GM21737 (cell line): ENCODE measurements at regions not wholly inside any gene's neighbourhood (a gene's known extent, or its start where the extent isn't known, plus 50 kb on each side); places are given as distances from the start of the nearest gene placed in this dataset.

ENCODE experiments used
- ATAC-seq: cut with Tn5 transposase; IDR thresholded peaks from one replicate; pipeline ENCODE4 v1.9.1; 2021; ENCODE audit warnings: mild to moderate bottlenecking, moderate library complexity; ENCODE audit not compliant: unreplicated experiment

- ATAC-seq = no peak
These were observed 75.8 kb downstream of the CCDC34 start for GRCh38 chr11:27287205-27287604.

DNA sequence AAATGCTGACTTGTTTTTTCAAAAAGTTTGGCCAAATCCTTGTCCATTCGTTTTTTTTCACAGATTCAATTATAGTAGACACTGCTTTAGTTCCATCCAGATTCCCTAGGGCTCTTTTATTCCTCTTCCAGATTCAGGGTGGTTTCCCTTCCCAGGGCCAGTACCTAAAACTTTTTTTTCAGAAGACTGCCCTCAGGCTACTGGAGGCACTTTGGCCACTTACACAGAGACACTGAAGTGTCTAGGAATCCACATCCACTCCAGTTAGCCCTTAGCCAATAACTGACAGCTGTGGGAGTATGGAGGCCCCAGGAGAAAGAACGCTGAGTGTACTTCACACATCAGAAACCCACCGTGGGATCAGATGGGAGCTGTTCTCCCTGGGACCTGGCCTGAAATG, 77.3 kb downstream of the CCDC34 start:
- no peak for ATAC-seq

DNA sequence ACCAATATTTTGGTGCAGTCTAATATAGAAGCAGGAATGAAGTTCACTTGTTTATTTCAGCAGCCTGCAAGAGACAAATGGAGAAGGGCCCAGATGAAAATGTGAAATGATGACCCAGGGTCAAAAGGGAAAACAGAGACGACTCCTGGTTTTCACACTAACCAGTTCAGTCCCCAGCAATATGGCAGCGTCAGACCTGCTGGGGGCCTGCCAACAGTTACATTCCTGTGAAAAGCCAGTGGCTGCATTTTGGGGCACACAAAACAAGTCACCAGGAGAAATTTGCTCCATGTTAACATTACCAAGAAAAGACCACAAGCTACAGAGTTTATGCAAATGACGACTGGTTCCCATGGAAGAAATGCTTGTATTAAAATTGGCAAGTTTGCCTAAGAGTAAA, 80.2 kb downstream of the CCDC34 start:
- no peak for ATAC-seq

DNA sequence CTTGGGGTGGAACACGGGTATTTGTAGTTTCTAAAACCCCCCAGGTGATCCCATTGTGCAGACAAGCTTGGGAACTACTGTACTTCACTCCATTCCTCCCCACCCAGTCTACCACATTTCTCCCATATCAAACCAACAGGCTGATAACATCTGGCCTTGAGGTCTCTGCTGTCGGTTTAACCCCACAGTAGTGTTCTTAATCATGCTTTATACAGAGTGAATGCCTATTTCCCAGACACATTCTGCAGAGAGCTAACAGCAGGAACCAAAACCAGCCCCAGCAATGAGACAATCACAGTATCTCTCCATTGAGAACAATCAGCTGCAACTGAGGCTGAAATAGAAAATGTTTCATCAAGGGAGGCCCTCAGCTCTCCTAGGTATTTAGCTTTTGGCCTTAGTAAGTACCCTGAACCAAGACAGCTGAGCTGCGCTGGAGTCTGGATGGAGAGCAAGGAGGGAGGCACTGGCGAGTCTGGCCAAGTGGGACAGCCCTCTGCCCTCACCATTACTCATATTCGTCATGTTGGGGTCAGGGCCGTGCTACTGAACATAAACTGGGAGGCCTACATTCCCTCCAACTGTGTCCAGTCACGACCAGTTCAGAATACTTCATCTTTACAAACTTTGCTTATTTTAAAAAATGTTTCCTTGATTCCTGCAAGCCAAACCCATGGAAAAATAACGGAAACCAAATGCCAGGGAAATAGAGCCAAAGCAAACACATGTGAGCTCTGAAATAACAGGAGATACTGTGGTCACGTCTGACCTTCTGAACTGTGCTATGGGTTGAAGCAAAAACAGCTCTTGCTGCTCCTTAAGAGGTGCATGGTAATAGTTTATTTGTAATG, 81.0 kb downstream of the CCDC34 start:
- no peak for ATAC-seq

GRCh38 chr11:27281276-27281675, 81.7 kb downstream of the CCDC34 start:
- ATAC-seq = no peak

- no peak for ATAC-seq
These were observed 82.9 kb downstream of the CCDC34 start for GRCh38 chr11:27280140-27280539.

- no peak for ATAC-seq
These were observed 83.6 kb downstream of the CCDC34 start for GRCh38 chr11:27279460-27279859.

DNA sequence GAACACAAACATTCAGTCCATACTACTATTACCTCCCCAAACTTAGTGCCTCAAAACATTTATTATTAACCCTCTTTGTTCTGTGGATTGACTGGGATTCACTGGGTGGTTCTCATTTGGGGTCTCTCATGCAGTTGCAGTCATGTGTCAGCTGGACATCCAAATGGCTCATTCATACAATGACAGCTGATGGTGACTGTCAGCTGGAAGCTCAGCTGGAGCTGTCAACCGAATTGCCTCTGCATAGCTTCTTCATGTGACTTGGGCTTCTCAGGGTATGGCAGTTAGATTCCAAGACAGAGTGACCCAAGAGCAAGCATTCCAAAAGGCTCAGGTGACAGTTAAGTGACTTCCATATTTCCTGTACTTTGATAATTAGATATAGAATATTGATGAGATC, 85.2 kb downstream of the CCDC34 start:
- ATAC-seq = no peak

DNA sequence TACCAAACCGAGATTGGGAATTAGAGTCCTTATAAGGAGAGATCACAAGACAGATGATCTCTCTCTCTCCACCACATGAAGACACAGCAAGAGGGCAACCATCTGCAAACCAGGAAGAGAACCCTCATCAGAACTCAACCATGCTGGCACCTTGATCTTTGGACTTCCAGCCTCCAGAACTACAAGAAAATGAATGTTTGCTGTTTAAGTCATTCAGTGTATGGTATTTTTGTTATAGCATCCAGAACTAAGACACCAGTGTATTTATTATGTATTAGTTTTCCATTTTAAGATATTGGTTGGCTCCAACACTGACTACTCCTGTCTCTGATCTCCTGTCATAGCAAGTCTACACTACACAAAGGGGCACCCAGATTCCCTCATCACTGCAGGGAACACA, 86.9 kb downstream of the CCDC34 start:
- ATAC-seq = no peak

DNA sequence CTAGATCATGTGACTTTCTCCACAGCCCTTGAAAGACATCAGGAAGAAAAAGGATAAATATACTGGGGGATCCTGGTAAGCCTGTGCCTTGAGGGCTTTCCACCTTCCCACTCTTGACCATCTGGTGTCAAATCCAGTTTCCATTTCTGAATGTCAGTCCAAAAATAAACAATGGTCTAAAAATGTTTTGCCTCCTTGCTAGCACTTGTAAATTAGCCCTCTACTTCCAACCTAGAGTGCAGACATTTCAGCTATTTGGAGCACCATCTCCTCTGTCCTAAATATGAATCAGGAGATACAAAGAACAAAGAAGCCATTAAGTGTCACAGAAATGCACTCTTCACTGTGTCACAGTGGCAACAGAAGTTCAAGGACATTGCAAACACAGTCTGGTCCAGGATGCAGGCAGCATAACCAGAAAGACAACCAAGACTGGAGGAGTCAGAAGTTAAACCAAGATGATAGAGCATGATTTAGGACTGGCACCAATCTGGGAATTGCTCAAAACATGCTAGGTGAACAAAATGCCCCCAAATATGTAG, 88.1 kb downstream of the CCDC34 start:
- no peak for ATAC-seq

GRCh38 chr11:27266125-27266524, 96.9 kb downstream of the CCDC34 start:
- ATAC-seq = no peak

DNA sequence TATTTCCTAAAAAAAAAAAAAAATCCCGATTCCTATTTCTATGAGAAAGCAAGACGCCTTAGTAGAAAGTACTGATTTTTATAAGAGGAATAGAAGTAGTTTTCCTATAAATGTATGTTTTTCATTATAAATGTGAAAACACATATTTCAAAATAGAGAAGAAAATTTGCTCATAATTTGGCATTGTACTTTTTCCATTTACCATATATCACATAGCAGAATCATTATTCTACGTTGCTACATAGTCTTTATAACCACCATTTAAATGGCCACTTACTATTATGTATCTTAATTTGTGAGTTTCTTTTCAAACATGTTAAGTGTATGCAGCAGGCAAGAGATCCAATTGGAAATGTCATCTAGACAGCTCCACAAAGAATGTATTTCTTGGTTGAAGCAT, 99.0 kb downstream of the CCDC34 start:
- ATAC-seq = no peak

GRCh38 chr11:27263046-27263445, 100.0 kb downstream of the CCDC34 start:
- ATAC-seq = no peak

- ATAC-seq = no peak
These were observed 107.6 kb downstream of the CCDC34 start for GRCh38 chr11:27255447-27255828.

DNA sequence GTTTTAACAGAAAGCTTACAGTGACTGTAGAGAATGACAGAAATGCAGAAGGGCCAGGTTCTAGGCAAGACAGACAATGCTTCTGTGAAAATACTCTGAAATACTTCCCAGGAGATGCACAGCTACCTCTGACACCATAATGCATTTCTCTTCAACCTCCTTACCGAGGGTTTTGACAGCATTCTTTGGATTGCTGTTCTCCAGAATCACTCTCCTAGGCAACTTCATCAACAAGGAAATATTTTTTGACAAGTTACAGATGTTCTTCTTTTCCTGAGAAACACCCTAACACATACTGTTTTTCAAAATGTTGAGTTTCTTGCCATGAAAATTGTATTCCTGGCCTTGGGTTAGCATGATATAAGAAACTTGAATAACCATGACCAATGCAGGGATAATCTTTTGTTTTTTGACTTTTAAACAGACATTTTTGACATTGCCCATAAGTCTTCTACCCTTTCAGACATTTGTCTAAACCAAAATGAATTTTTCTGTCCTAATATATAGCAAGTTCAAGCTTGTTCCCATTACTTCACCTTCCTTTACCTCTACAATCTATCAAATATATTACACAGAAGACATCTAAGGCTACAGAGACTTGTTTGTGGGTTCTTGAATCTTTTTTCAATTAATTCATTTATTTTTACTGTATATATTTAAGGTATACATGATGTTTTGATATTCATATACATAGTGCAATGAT, 108.1 kb downstream of the CCDC34 start:
- no peak for ATAC-seq

DNA sequence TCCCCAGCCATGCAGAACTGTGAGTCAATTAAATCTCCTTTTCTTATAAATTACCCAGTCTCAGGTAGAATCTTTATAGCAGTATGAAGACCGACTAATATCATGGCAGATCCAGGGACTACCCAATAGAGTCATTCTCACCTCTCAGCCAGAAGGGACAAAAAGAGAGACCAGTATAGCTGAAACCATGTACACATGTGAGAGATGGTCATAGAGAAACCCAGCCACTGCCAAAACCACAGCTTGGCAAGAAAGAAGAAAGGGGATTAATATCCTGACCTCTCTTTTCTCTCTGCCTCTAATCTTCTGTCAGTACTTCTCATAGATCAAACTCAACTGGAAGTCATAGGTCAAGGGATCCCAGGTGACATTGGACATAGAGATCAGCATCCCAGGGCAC, 109.8 kb downstream of the CCDC34 start:
- ATAC-seq = no peak

GRCh38 chr11:27250867-27251665, 111.9 kb downstream of the CCDC34 start:
- no peak for ATAC-seq

DNA sequence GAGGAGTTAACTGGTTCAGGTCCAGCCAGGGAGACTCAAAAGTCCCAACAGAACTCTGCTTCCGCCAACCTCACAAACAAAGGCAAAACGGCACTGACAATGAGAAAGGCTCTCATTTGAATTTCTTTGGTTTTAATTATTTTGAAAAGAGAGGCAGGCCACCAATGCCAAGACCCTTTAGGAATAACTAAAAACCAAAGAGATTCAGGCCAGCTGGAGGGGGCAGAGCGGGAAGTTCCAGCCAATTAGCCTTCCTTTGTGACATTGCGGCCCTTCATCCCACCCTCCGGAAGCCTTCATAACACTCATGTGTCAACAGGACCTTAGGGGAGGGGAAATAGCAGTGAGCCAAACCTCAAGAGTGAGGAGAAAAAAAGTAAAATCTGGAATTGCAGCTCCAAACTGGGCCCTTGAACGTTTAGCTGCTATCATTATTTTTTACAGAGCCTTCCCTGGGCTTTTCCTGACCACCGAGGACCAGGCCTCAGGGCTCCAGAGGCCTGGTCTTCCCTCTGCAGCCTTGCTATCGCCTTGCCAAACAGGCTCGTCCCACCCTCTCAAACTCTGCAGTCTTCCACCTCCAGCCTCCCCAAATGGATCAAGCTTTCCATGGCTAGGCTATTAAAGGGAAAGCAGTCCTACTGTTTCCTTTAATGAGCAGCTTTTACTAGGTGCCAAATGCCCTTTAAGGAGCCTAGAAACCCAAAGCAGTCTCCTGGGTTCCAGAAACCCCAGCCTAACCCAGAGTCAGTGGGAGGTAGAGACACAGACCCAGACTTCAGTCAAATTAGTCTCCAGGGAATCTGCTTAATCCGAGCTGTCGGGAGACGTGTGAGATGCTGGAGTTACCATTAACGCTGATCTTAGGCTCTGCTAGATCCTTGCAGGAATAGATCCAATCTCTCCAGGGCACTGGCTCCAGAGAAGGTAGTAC, 114.2 kb downstream of the CCDC34 start:
- no peak for ATAC-seq

- ATAC-seq = no peak
These were observed 115.4 kb downstream of the CCDC34 start for GRCh38 chr11:27247660-27248059.

DNA sequence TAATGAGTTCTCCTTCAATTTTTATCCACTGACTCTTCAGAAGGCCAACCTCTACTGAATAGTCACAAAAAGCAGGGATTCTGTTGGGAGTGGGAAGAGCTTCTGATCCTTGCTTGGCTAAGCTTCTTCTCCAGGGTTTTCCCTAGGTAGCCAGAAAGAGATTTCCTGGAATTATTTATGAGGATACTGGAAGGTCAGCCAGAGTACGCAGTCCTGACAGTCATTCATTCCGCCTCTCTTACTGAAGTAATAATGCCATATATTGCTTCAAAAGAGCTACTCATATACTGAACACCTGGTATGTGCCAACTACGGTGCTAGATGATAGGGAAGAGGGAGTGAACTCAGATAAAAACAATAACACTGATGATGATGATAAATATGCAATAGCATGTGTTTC, 116.1 kb downstream of the CCDC34 start:
- ATAC-seq = no peak
